WTC11 (cell line): ENCODE measurements at regions not wholly inside any gene's neighbourhood (a gene's known extent, or its start where the extent isn't known, plus 50 kb on each side); places are given as distances from the start of the nearest gene placed in this dataset.

Experiments used
- ATAC-seq: fragments of 200-7000 bp; cut with Tn5 transposase; 2 replicates; pipeline ENCODE4 v1.10.0; 2021; ENCODE audit warnings: mild to moderate bottlenecking, moderate library complexity
- CTCF ChIA-PET: fragments of 300-600 bp; sonication (Branson Sonifier 250); formaldehyde crosslinking; loops from one replicate; lab custom pipeline; 2021; ENCODE audit warnings: antibody characterized with exemption; lab: Charles Lee
- POLR2A ChIA-PET: fragments of 350-600 bp; sonication (Branson Sonifier 250); formaldehyde crosslinking; loops from one replicate; lab custom pipeline; 2021; ENCODE audit warnings: antibody characterized with exemption; lab: Charles Lee
- DNase-seq: peaks from one replicate; pipeline ENCODE4 v3.0.0; 2021; ENCODE audit warnings: low spot score
- H3K27ac Mint-ChIP-seq: 2 replicates; pipeline ENCODE4 v1.8.0; 2021; ENCODE audit warnings: mixed read lengths
- H3K27me3 Mint-ChIP-seq: 2 replicates; pipeline ENCODE4 v1.8.0; 2021; ENCODE audit warnings: low read depth, mild to moderate bottlenecking, moderate library complexity, mixed read lengths
- H3K36me3 Mint-ChIP-seq: 2 replicates; pipeline ENCODE4 v1.8.0; 2021; ENCODE audit warnings: mixed read lengths
- H3K4me1 Mint-ChIP-seq: 2 replicates; pipeline ENCODE4 v1.8.0; 2022; ENCODE audit warnings: mixed read lengths
- H3K4me3 Mint-ChIP-seq: 2 replicates; pipeline ENCODE4 v1.8.0; 2021; ENCODE audit warnings: mild to moderate bottlenecking, moderate library complexity, mixed read lengths
- H3K9me3 Mint-ChIP-seq: 2 replicates; pipeline ENCODE4 v1.8.0; 2021; ENCODE audit warnings: mixed read lengths
- ATF2 ChIP-seq: sonication (generic); formaldehyde crosslinking; IDR thresholded peaks from 2 replicates; pipeline ENCODE4 v1.8.1; 2022; ENCODE audit warnings: low read depth, missing genetic modification reagents, borderline replicate concordance
- ELF4 ChIP-seq: sonication (generic); formaldehyde crosslinking; IDR thresholded peaks from 2 replicates; pipeline ENCODE4 v1.8.1; 2022; ENCODE audit warnings: low read depth, mild to moderate bottlenecking, moderate library complexity, missing genetic modification reagents
- ERG ChIP-seq: fragments of 250-450 bp; sonication (Bioruptor Pico); IDR thresholded peaks from 2 replicates; pipeline ENCODE4 v1.8.0; 2021; ENCODE audit warnings: mild to moderate bottlenecking
- ESRRA ChIP-seq: sonication (generic); formaldehyde crosslinking; IDR thresholded peaks from 2 replicates; pipeline ENCODE4 v1.8.1; 2022; ENCODE audit warnings: mild to moderate bottlenecking, missing genetic modification reagents, borderline replicate concordance
- GRHL2 ChIP-seq: fragments of 250-450 bp; sonication (Bioruptor Pico); IDR thresholded peaks from 2 replicates; pipeline ENCODE4 v1.8.0; 2022; ENCODE audit warnings: mild to moderate bottlenecking, moderate library complexity; ENCODE audit not compliant: insufficient replicate concordance, severe bottlenecking
- PRDM15 ChIP-seq: sonication (generic); formaldehyde crosslinking; IDR thresholded peaks from 2 replicates; pipeline ENCODE4 v1.8.0; 2022; ENCODE audit warnings: missing genetic modification reagents
- SMAD4 ChIP-seq: sonication (generic); formaldehyde crosslinking; IDR thresholded peaks from 2 replicates; pipeline ENCODE4 v1.8.0; 2022; ENCODE audit warnings: mild to moderate bottlenecking, missing genetic modification reagents
- SOX15 ChIP-seq: fragments of 250-450 bp; sonication (Bioruptor Pico); IDR thresholded peaks from 2 replicates; pipeline ENCODE4 v1.9.0; 2021; ENCODE audit warnings: mild to moderate bottlenecking
- TCF7 ChIP-seq: sonication (generic); formaldehyde crosslinking; IDR thresholded peaks from 2 replicates; pipeline ENCODE4 v1.8.0; 2022; ENCODE audit warnings: mild to moderate bottlenecking, low read depth, missing genetic modification reagents, moderate library complexity
- TEAD1 ChIP-seq: sonication (generic); formaldehyde crosslinking; IDR thresholded peaks from 2 replicates; pipeline ENCODE4 v1.8.0; 2022; ENCODE audit warnings: mild to moderate bottlenecking, missing genetic modification reagents
- USF1 ChIP-seq: sonication (generic); formaldehyde crosslinking; IDR thresholded peaks from 2 replicates; pipeline ENCODE4 v1.8.0; 2022; ENCODE audit warnings: mild to moderate bottlenecking, missing genetic modification reagents
- ZMAT4 ChIP-seq: fragments of 250-450 bp; sonication (Bioruptor Pico); IDR thresholded peaks from 2 replicates; pipeline ENCODE4 v1.9.0; 2021; ENCODE audit warnings: mild to moderate bottlenecking
- ZNF138 ChIP-seq: sonication (generic); formaldehyde crosslinking; conservative IDR thresholded peaks from 2 replicates; pipeline ENCODE4 v1.8.1; 2022; ENCODE audit warnings: mild to moderate bottlenecking, moderate library complexity, missing genetic modification reagents
- ZNF232 ChIP-seq: sonication (generic); formaldehyde crosslinking; IDR thresholded peaks from 2 replicates; pipeline ENCODE4 v1.8.0; 2022; ENCODE audit warnings: mild to moderate bottlenecking, missing genetic modification reagents
- ZNF423 ChIP-seq: fragments of 250-450 bp; sonication (Bioruptor Pico); IDR thresholded peaks from 2 replicates; pipeline ENCODE4 v2.1.2; 2022; ENCODE audit warnings: mild to moderate bottlenecking, moderate library complexity
- ZSCAN18 ChIP-seq: fragments of 250-450 bp; sonication (Bioruptor Pico); IDR thresholded peaks from 2 replicates; pipeline ENCODE4 v2.1.2; 2022; ENCODE audit warnings: mild to moderate bottlenecking, moderate library complexity

- Mint-ChIP-seq H3K9me3 (no peaks in the 10 kb centered on the region), H3K4me1 (peaks cover 16% of the 10 kb centered on the region), H3K36me3 (no peaks in the 10 kb centered on the region), H3K27me3 (no peaks in the 10 kb centered on the region), H3K4me3 (no peak overlapping the region), H3K27ac (no peak overlapping the region)
- ATAC-seq = no peak
- no peak for DNase-seq
- ChIA-PET CTCF (no interaction called here), POLR2A (no interaction called here)
- TF ChIP-seq ZNF138 (CRISPR knock-in tag) = no peak
Observed at GRCh38 chr13:76773448-76774094, 112.6 kb downstream of the KCTD12 start.

GRCh38 chr13:76772241-76772640 lies 114.0 kb downstream of the KCTD12 start:
- Mint-ChIP-seq H3K4me3 (no peak overlapping the region), H3K36me3 (no peaks in the 10 kb centered on the region), H3K4me1 (peaks cover 16% of the 10 kb centered on the region), H3K9me3 (no peaks in the 10 kb centered on the region), H3K27ac (no peak overlapping the region), H3K27me3 (no peaks in the 10 kb centered on the region)
- TF ChIP-seq ZNF423 (CRISPR knock-in tag) = no peak
- no peak for TF ChIP-seq GRHL2 (CRISPR knock-in tag)
- TF ChIP-seq ERG (CRISPR knock-in tag) = no peak
- TF ChIP-seq PRDM15 = no peak
- no peak for TF ChIP-seq ZSCAN18 (CRISPR knock-in tag)
- no peak for TF ChIP-seq SMAD4 (CRISPR knock-in tag)
- TF ChIP-seq TCF7 (CRISPR knock-in tag) = no peak
- no peak for TF ChIP-seq SOX15 (CRISPR knock-in tag)
- TF ChIP-seq ELF4 (CRISPR knock-in tag) = no peak
- TF ChIP-seq ATF2 (CRISPR knock-in tag) = no peak
- no peak for TF ChIP-seq USF1 (CRISPR knock-in tag)
- no peak for TF ChIP-seq ESRRA (CRISPR knock-in tag)
- no peak for TF ChIP-seq ZMAT4 (CRISPR knock-in tag)
- TF ChIP-seq ZNF232 (CRISPR knock-in tag) = no peak
- TF ChIP-seq TEAD1 (CRISPR knock-in tag) = no peak
- no peak for DNase-seq
- ChIA-PET CTCF (no interaction called here), POLR2A (no interaction called here)
- no peak for ATAC-seq
